HEK293 (cell line): ENCODE measurements at regions not wholly inside any gene's neighbourhood (a gene's known extent, or its start where the extent isn't known, plus 50 kb on each side); places are given as distances from the start of the nearest gene placed in this dataset.

ENCODE experiments used
- CTCF ChIA-PET: fragments of 350-600 bp; formaldehyde crosslinking; extraction: SDS; loops from one replicate; lab custom pipeline; 2021; ENCODE audit warnings: antibody characterized with exemption; lab: Yijun Ruan, JAX
- POLR2A ChIA-PET: fragments of 300-600 bp; formaldehyde crosslinking; extraction: SDS; loops from one replicate; lab custom pipeline; 2020; ENCODE audit warnings: antibody characterized with exemption, inconsistent platforms; lab: Yijun Ruan, JAX
- H3K27ac ChIP-seq: fragments of 200-500 bp; sonication (Bioruptor generic); 2 replicates; pipeline ENCODE4 v1.5.1; 2014; ENCODE audit warnings: low read depth, low read length, control low read depth, inconsistent platforms; ENCODE audit errors: extremely low read depth
- H3K36me3 ChIP-seq, 2 experiments: fragments of 200-500 bp in 1 of 2; sonication (Bioruptor generic) in 1 of 2; 1 replicate in 1 of 2; 2 replicates in 1 of 2; pipeline ENCODE4 v1.5.1; 2014 to 2017; ENCODE audit warnings: inconsistent platforms in 2 of 2, low read length in 2 of 2; ENCODE audit not compliant: control insufficient read depth in 2 of 2, insufficient read depth in 1 of 2
- H3K4me1 ChIP-seq: fragments of 200-500 bp; sonication (Bioruptor generic); 2 replicates; pipeline ENCODE4 v1.5.1; 2014; ENCODE audit warnings: mild to moderate bottlenecking, low read length, inconsistent platforms; ENCODE audit not compliant: control insufficient read depth, insufficient read depth
- H3K4me3 ChIP-seq: 2 replicates; pipeline ENCODE4 v1.5.1; 2011; ENCODE audit warnings: low read depth, mild to moderate bottlenecking, control low read depth, low read length, moderate library complexity
- H3K9me3 ChIP-seq: fragments of 200-500 bp; sonication (Bioruptor generic); 2 replicates; pipeline ENCODE4 v1.5.1; 2014; ENCODE audit warnings: low read depth, low read length, inconsistent platforms; ENCODE audit not compliant: control insufficient read depth, insufficient read depth
- CTCF ChIP-seq: fragments of 450-650 bp; formaldehyde crosslinking; IDR thresholded peaks from 2 replicates; pipeline ENCODE4 v1.5.1; 2016; ENCODE audit warnings: missing biosample characterization, missing genetic modification characterization
- GLI4 ChIP-seq: fragments of 450-650 bp; formaldehyde crosslinking; IDR thresholded peaks from 2 replicates; pipeline ENCODE4 v1.5.1; 2016; ENCODE audit warnings: missing biosample characterization, missing genetic modification characterization
- KLF7 ChIP-seq: fragments of 450-650 bp; formaldehyde crosslinking; IDR thresholded peaks from 2 replicates; pipeline ENCODE4 v1.5.1; 2016; ENCODE audit warnings: missing biosample characterization, missing genetic modification characterization, borderline replicate concordance
- SP3 ChIP-seq: fragments of 450-650 bp; formaldehyde crosslinking; IDR thresholded peaks from 2 replicates; pipeline ENCODE4 v1.5.1; 2016; ENCODE audit warnings: missing biosample characterization, missing genetic modification characterization
- ZBTB10 ChIP-seq: fragments of 450-650 bp; formaldehyde crosslinking; IDR thresholded peaks from 2 replicates; pipeline ENCODE4 v1.5.1; 2016; ENCODE audit warnings: missing biosample characterization, missing genetic modification characterization
- ZBTB6 ChIP-seq: fragments of 450-650 bp; formaldehyde crosslinking; IDR thresholded peaks from 2 replicates; pipeline ENCODE4 v1.5.1; 2017; ENCODE audit warnings: missing biosample characterization, missing genetic modification characterization
- ZNF132 ChIP-seq: fragments of 450-650 bp; formaldehyde crosslinking; IDR thresholded peaks from 2 replicates; pipeline ENCODE4 v1.5.1; 2017; ENCODE audit warnings: missing biosample characterization, missing genetic modification characterization, borderline replicate concordance
- ZNF138 ChIP-seq: fragments of 450-650 bp; formaldehyde crosslinking; IDR thresholded peaks from 2 replicates; pipeline ENCODE4 v1.5.1; 2016; ENCODE audit warnings: missing biosample characterization, missing genetic modification characterization, borderline replicate concordance
- ZNF16 ChIP-seq: fragments of 450-650 bp; formaldehyde crosslinking; IDR thresholded peaks from 2 replicates; pipeline ENCODE4 v1.5.1; 2016; ENCODE audit warnings: low read depth, missing biosample characterization, missing genetic modification characterization
- ZNF366 ChIP-seq: fragments of 450-650 bp; formaldehyde crosslinking; conservative IDR thresholded peaks from 2 replicates; pipeline ENCODE4 v1.5.1; 2016; ENCODE audit warnings: missing biosample characterization, missing genetic modification characterization
- ZNF585B ChIP-seq: fragments of 450-650 bp; formaldehyde crosslinking; IDR thresholded peaks from 2 replicates; pipeline ENCODE4 v1.5.1; 2016; ENCODE audit warnings: missing biosample characterization, missing genetic modification characterization
- ZNF692 ChIP-seq: fragments of 450-650 bp; formaldehyde crosslinking; IDR thresholded peaks from 2 replicates; pipeline ENCODE4 v1.5.1; 2016; ENCODE audit warnings: missing biosample characterization, missing genetic modification characterization
- ZNF701 ChIP-seq: fragments of 450-650 bp; formaldehyde crosslinking; IDR thresholded peaks from 2 replicates; pipeline ENCODE4 v1.5.1; 2016; ENCODE audit warnings: missing biosample characterization, missing genetic modification characterization
- ZNF785 ChIP-seq: fragments of 450-650 bp; formaldehyde crosslinking; IDR thresholded peaks from 2 replicates; pipeline ENCODE4 v1.5.1; 2016; ENCODE audit warnings: missing biosample characterization, missing genetic modification characterization
- ZSCAN5A ChIP-seq: fragments of 450-650 bp; formaldehyde crosslinking; IDR thresholded peaks from 2 replicates; pipeline ENCODE4 v1.5.1; 2016; ENCODE audit warnings: missing biosample characterization, missing genetic modification characterization
- TF ChIP-seq, protein P1 (sequence below): fragments of 450-650 bp; formaldehyde crosslinking; IDR thresholded peaks from 2 replicates; pipeline ENCODE4 v1.5.1; 2016; ENCODE audit warnings: missing biosample characterization, missing genetic modification characterization
- TF ChIP-seq, protein P2 (sequence below): fragments of 450-650 bp; formaldehyde crosslinking; IDR thresholded peaks from 2 replicates; pipeline ENCODE4 v1.5.1; 2016; ENCODE audit warnings: missing biosample characterization, missing genetic modification characterization

GRCh38 chr21:28865488-28866186 is 127.0 kb downstream of the LTN1 start:
- H3K4me3 ChIP-seq: no peak overlapping the region
- no peak overlapping the region for H3K27ac ChIP-seq
- no peaks in the 10 kb centered on the region for H3K4me1 ChIP-seq
- CTCF ChIA-PET: no interaction called here
- no peaks in the 10 kb centered on the region for H3K9me3 ChIP-seq
- peaks cover 6% of the 10 kb centered on the region in 2 experiments; a peak in 2 of 3 replicates for H3K36me3 ChIP-seq
- TF ChIP-seq ZNF585B (tag by site-specific recombination) (peak; percentile 54), ZBTB10 (tag by site-specific recombination) (no peak)
- POLR2A ChIA-PET: interaction anchor here (0.6 kb wide), 1 partner anchor 24 kb away, joined by 5 read pairs; no protein-coding TSS in a partner anchor

DNA sequence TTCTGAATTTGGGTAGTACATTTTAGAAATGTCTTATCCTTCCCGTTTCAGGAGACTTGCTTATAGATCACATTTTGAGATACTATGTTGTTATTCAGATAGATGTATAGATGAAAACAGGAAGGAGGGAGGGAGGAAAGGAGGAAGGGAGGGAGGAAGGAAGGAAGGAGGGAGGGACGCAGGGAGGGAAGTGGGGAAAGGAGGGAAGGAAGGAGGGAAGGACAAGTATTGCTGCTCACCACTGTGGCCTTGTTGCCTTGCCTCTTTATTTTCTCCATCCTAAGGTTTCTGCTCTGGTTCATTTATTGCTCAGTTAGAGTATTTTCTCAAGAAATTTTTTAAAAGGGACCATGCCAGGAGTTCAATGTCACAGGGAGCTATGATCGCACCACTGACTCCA is 134.3 kb downstream of the LTN1 start:
- Histone ChIP-seq H3K27ac (no peak overlapping the region), H3K4me1 (no peaks in the 10 kb centered on the region), H3K36me3 (no peaks in the 10 kb centered on the region), H3K9me3 (no peaks in the 10 kb centered on the region), H3K4me3 (no peak overlapping the region)
- TF ChIP-seq ZNF366: peak; percentile 66
- TF ChIP-seq, protein P1, sequence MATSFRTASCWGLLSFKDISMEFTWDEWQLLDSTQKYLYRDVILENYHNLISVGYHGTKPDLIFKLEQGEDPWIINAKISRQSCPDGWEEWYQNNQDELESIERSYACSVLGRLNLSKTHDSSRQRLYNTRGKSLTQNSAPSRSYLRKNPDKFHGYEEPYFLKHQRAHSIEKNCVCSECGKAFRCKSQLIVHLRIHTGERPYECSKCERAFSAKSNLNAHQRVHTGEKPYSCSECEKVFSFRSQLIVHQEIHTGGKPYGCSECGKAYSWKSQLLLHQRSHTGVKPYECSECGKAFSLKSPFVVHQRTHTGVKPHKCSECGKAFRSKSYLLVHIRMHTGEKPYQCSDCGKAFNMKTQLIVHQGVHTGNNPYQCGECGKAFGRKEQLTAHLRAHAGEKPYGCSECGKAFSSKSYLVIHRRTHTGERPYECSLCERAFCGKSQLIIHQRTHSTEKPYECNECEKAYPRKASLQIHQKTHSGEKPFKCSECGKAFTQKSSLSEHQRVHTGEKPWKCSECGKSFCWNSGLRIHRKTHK (tag by site-specific recombination): no peak
- CTCF ChIA-PET: interaction anchor here (0.6 kb wide), 1 partner anchor 86 kb away, joined by 5 read pairs; no protein-coding TSS in a partner anchor
- POLR2A ChIA-PET: interaction anchor here (0.6 kb wide), 1 partner anchor 27 kb away, joined by 5 read pairs; no protein-coding TSS in a partner anchor

- H3K9me3 ChIP-seq: no peaks in the 10 kb centered on the region
- CTCF ChIA-PET: no interaction called here
- no peak overlapping the region for H3K4me3 ChIP-seq
- H3K4me1 ChIP-seq: no peaks in the 10 kb centered on the region
- no peak overlapping the region for H3K27ac ChIP-seq
- POLR2A ChIA-PET: no interaction called here
- H3K36me3 ChIP-seq: no peaks in the 10 kb centered on the region
- TF ChIP-seq CTCF (tag by site-specific recombination) (no peak), SP3 (tag by site-specific recombination) (no peak), KLF7 (tag by site-specific recombination) (no peak), ZBTB6 (tag by site-specific recombination) (no peak), ZNF138 (tag by site-specific recombination) (no peak), GLI4 (tag by site-specific recombination) (no peak), ZNF701 (tag by site-specific recombination) (no peak), ZSCAN5A (no peak), ZNF132 (no peak), ZNF785 (tag by site-specific recombination) (no peak), ZNF16 (no peak), ZNF692 (tag by site-specific recombination) (no peak)
- TF ChIP-seq, protein P2, sequence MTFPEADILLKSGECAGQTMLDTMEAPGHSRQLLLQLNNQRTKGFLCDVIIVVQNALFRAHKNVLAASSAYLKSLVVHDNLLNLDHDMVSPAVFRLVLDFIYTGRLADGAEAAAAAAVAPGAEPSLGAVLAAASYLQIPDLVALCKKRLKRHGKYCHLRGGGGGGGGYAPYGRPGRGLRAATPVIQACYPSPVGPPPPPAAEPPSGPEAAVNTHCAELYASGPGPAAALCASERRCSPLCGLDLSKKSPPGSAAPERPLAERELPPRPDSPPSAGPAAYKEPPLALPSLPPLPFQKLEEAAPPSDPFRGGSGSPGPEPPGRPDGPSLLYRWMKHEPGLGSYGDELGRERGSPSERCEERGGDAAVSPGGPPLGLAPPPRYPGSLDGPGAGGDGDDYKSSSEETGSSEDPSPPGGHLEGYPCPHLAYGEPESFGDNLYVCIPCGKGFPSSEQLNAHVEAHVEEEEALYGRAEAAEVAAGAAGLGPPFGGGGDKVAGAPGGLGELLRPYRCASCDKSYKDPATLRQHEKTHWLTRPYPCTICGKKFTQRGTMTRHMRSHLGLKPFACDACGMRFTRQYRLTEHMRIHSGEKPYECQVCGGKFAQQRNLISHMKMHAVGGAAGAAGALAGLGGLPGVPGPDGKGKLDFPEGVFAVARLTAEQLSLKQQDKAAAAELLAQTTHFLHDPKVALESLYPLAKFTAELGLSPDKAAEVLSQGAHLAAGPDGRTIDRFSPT (tag by site-specific recombination): no peak
These were observed 134.9 kb downstream of the LTN1 start for GRCh38 chr21:28857752-28858151.
